Retinal pigment epithelial cell (primary cell): ENCODE measurements at regions not wholly inside any gene's neighbourhood (a gene's known extent, or its start where the extent isn't known, plus 50 kb on each side); places are given as distances from the start of the nearest gene placed in this dataset.

ENCODE experiments used
- DNase-seq: peaks from one replicate; pipeline ENCODE4 v3.0.0-alpha.2; 2010; ENCODE audit warnings: low read depth
- H3K4me3 ChIP-seq: 2 replicates; pipeline ENCODE4 v1.5.1; 2011; ENCODE audit warnings: mild to moderate bottlenecking, low read length, control low read depth, moderate library complexity
- TF ChIP-seq, protein P1 (sequence below): conservative IDR thresholded peaks from 2 replicates; pipeline ENCODE4 v1.5.1; 2011; ENCODE audit warnings: low read depth, low read length, control low read depth, inconsistent platforms

DNA sequence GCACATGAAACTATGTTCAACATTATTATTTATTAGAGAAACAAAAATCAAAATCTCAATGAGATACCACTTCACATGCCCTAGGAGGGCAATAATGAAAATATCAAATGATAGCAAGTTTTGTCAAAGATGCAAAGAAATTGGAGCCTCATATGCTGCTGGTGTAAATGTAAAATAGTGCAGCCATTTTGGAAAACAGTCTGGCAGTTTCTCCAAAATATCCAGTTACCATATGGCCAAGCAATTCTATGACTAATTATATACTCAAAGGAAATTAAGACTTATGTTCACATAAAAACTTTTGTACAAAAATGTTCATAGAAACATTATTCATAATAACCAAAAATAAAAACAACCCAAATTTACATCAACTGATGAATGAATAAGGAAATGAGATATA, 313.6 kb upstream of the LMO3 start:
- TF ChIP-seq, protein P1, sequence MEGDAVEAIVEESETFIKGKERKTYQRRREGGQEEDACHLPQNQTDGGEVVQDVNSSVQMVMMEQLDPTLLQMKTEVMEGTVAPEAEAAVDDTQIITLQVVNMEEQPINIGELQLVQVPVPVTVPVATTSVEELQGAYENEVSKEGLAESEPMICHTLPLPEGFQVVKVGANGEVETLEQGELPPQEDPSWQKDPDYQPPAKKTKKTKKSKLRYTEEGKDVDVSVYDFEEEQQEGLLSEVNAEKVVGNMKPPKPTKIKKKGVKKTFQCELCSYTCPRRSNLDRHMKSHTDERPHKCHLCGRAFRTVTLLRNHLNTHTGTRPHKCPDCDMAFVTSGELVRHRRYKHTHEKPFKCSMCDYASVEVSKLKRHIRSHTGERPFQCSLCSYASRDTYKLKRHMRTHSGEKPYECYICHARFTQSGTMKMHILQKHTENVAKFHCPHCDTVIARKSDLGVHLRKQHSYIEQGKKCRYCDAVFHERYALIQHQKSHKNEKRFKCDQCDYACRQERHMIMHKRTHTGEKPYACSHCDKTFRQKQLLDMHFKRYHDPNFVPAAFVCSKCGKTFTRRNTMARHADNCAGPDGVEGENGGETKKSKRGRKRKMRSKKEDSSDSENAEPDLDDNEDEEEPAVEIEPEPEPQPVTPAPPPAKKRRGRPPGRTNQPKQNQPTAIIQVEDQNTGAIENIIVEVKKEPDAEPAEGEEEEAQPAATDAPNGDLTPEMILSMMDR = no peak
- no peak overlapping the region for H3K4me3 ChIP-seq
- DNase-seq = no peak

DNA sequence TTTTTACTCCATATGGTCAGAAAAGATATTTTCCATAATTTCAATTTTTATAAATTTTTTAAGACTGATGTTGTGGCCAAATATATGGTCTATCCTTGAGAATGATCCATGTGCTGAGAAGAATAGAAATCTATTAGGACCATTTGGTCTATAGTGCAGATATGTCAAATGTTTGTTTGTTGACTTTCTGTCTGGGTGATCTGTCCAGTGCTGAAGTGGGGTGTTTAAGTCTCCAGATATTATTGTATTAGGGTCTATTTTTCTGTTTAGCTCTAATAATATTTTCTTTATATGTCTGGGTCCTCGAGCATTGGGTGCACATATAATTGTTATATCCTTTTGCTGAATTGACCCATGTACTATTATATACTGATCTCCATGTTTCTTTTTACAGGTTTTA, 308.9 kb upstream of the LMO3 start:
- DNase-seq = no peak
- TF ChIP-seq, protein P1 = no peak
- no peak overlapping the region for H3K4me3 ChIP-seq

DNA sequence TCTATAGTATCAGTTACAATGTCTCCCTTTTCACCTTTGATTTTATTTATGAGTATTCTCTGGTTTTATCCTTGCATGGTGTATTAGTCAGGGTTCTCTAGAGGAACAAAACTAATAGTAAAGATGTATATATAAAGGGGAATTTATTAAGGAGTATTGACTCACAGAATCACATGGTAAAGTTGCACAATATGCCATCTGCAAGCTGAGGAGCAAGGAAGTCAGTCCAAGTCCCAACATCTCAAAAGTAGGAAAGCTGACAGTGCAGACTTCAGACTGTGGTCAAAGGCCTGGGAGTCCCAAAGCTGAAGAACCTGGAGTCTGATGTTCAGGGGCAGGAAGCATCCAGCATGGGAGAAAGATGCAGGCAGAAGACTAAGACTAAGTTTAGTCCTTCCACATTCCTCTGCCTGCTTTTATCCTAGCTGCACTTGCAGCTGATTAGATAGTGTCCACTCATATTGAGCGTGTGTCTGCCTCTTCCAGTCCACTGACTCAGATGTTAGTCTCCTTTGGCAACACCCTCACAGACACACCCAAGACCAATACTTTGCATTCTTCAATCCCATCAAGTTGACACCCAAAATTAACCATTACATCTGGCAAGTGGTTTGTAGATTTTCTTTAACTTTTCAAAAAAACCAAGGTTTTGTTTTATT, 308.0 kb upstream of the LMO3 start:
- no peak for DNase-seq
- no peak overlapping the region for H3K4me3 ChIP-seq
- TF ChIP-seq, protein P1 = no peak

DNA sequence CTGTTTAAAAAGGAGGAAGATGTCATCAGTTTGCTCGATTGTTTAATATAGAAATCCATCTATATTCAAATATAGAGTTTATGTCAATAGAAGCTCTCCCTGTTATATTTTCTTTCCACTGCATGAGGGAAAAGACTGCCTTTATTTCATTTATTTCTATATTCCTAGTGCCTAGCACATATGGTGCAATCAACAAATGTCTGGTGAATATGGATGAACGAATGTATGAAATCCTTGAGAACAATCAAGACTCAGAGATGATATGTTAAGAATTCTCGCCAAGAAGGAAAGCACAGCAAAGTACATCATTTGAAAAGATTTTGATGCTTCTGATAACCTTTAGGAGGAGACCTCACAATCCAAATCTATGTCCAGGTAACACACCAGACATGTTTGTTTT, 296.0 kb upstream of the LMO3 start:
- TF ChIP-seq, protein P1 = no peak
- no peak for DNase-seq
- no peak overlapping the region for H3K4me3 ChIP-seq

DNA sequence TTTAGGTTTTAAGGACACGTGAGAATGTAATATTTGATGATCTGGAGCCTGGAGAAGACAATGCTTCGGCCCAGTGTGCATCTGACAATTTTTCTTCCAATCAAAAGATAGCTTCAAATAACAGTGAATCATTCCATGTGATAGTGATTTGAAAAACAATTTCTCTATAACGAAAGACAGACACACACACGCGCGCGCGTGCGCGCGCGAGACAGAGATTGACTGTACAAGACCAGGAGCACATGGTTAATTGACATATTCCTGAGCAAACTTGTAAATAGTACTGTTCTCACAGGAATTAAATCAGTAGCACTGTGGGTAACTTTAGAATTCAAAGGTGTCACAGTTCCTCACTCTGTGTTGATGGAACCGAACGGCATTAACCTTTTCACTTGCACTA, 287.5 kb upstream of the LMO3 start:
- H3K4me3 ChIP-seq = no peak overlapping the region
- DNase-seq = no peak
- TF ChIP-seq, protein P1 = no peak

DNA sequence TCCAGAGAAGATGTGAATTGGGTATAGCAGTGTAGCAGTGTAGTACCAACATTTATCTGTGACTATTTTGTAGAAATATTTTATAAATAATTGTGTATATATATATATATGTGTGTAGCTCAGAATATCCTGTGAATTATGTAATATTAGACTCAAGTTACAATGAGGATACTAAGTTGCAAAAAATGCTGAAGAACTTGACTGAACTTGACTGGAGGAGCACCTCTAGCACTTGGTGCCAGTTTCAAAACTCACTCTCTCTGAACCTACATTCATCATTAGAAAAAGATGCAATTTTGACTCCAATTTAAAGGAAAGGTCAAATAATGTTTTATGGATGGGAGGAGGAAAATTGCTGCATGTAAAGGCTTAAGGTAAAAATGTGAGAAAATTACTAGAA, 285.7 kb upstream of the LMO3 start:
- DNase-seq = no peak
- no peak overlapping the region for H3K4me3 ChIP-seq
- TF ChIP-seq, protein P1 = no peak

DNA sequence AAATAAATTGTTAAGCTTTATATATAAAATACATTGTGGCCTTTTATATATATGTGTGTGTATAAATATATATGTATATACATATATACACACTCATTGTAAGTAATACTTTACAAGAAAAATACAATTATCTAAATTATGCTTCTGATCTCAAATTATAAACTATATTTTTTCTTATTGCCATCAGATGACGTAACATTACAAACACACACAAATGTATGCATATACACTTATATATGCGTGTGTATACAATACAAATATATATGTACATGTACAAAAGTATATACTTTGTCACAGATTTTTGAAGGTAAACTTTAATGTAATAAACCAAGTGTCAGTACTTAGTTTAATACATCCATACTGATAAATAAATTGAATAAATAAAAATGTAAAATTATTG, 278.9 kb upstream of the LMO3 start:
- no peak for DNase-seq
- TF ChIP-seq, protein P1 = no peak
- no peak overlapping the region for H3K4me3 ChIP-seq
